Loucy (cell line): ENCODE measurements at regions not wholly inside any gene's neighbourhood (a gene's known extent, or its start where the extent isn't known, plus 50 kb on each side); places are given as distances from the start of the nearest gene placed in this dataset.

Experiments
- H2AFZ ChIP-seq: fragments of 200-600 bp; sonication (generic); 2 replicates; pipeline ENCODE4 v1.6.0; 2016; ENCODE audit warnings: antibody characterized with exemption, mild to moderate bottlenecking, low read length, moderate library complexity
- H3F3A ChIP-seq: fragments of 200-600 bp; 2 replicates; pipeline ENCODE4 v1.6.0; 2016; ENCODE audit warnings: antibody characterized with exemption, low read depth, mild to moderate bottlenecking
- H3K27me3 ChIP-seq: fragments of 200-600 bp; sonication (generic); 2 replicates; pipeline ENCODE4 v1.6.1; 2014; ENCODE audit warnings: low read length, mild to moderate bottlenecking; ENCODE audit not compliant: insufficient read depth, poor library complexity, severe bottlenecking
- H3K36me3 ChIP-seq: fragments of 200-600 bp; sonication (generic); 2 replicates; pipeline ENCODE4 v1.6.1; 2016; ENCODE audit warnings: low read length; ENCODE audit not compliant: insufficient read depth
- H3K4me1 ChIP-seq: fragments of 200-600 bp; sonication (generic); 2 replicates; pipeline ENCODE4 v1.5.1; 2014; ENCODE audit warnings: low read length, mild to moderate bottlenecking; ENCODE audit not compliant: insufficient read depth, poor library complexity, severe bottlenecking
- H3K4me2 ChIP-seq: fragments of 200-600 bp; sonication (generic); 2 replicates; pipeline ENCODE4 v1.6.0; 2014; ENCODE audit warnings: antibody characterized with exemption, low read length, low read depth, mild to moderate bottlenecking; ENCODE audit not compliant: poor library complexity, severe bottlenecking
- H3K4me3 ChIP-seq: fragments of 200-600 bp; sonication (generic); 2 replicates; pipeline ENCODE4 v1.5.1; 2014; ENCODE audit warnings: low read length, mild to moderate bottlenecking, mixed read lengths; ENCODE audit not compliant: poor library complexity, severe bottlenecking
- H3K79me2 ChIP-seq: fragments of 200-600 bp; sonication (generic); 2 replicates; pipeline ENCODE4 v1.6.1; 2014; ENCODE audit warnings: low read length; ENCODE audit not compliant: insufficient read depth
- H3K9ac ChIP-seq: fragments of 200-600 bp; sonication (generic); 2 replicates; pipeline ENCODE4 v1.6.0; 2014; ENCODE audit warnings: mild to moderate bottlenecking, low read depth, low read length, moderate library complexity; ENCODE audit not compliant: poor library complexity, severe bottlenecking
- H3K9me2 ChIP-seq: fragments of 200-600 bp; sonication (generic); replicated peaks from 2 replicates; pipeline ENCODE4 v1.6.1; 2016; ENCODE audit warnings: low read depth, low read length, mixed read lengths
- H3K9me3 ChIP-seq: fragments of 200-600 bp; sonication (generic); 2 replicates; pipeline ENCODE4 v1.6.1; 2014; ENCODE audit warnings: mild to moderate bottlenecking, antibody characterized with exemption, low read length, low read depth; ENCODE audit not compliant: insufficient read depth
- H4K20me1 ChIP-seq: fragments of 200-600 bp; sonication (generic); 2 replicates; pipeline ENCODE4 v1.6.0; 2014; ENCODE audit warnings: antibody characterized with exemption, low read length, mild to moderate bottlenecking; ENCODE audit not compliant: insufficient read depth, poor library complexity, severe bottlenecking
- EZH2phosphoT487 ChIP-seq: fragments of 200-600 bp; IDR thresholded peaks from 2 replicates; pipeline ENCODE4 v1.6.1; 2018; ENCODE audit warnings: antibody characterized with exemption, mild to moderate bottlenecking, moderate library complexity, borderline replicate concordance
- TF ChIP-seq, protein P1 (sequence below): fragments of 200-600 bp; sonication (generic); conservative IDR thresholded peaks from 2 replicates; pipeline ENCODE4 v1.5.1; 2014; ENCODE audit warnings: mild to moderate bottlenecking, antibody characterized with exemption, low read length

DNA sequence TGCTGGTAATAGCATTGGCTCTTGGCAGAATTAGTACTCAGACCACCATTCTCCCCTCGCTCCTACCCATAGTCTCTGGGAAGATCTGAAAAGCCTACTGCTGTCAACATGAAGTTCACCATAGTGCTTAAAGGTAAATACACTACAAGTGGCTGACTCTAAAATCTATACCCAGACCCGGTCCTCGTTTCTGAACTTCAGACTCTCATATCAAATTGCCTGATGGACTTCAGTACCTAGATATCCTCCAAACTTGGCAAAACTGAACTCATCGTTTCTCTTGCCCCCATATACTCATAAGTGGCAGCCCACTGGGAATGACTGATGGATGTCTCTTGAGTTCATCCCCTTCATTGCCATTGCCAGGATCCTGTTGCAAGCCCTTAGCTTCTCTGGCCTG, 67.3 kb downstream of the VCPKMT start:
- Histone ChIP-seq H3K36me3 (no peaks in the 10 kb centered on the region), H3K9me2 (no peaks in the 10 kb centered on the region), H4K20me1 (no peaks in the 10 kb centered on the region), H3K4me1 (peaks cover 28% of the 10 kb centered on the region), H3K4me3 (no peak overlapping the region), H3K79me2 (no peaks in the 10 kb centered on the region), H2AFZ (no peak overlapping the region), H3K9ac (no peak overlapping the region), H3K9me3 (no peaks in the 10 kb centered on the region), H3F3A (no peaks in the 10 kb centered on the region; the same call in 1 of the 2 replicates), H3K4me2 (no peak overlapping the region), H3K27me3 (no peaks in the 10 kb centered on the region)
- no peak for TF ChIP-seq EZH2phosphoT487
- TF ChIP-seq, protein P1, sequence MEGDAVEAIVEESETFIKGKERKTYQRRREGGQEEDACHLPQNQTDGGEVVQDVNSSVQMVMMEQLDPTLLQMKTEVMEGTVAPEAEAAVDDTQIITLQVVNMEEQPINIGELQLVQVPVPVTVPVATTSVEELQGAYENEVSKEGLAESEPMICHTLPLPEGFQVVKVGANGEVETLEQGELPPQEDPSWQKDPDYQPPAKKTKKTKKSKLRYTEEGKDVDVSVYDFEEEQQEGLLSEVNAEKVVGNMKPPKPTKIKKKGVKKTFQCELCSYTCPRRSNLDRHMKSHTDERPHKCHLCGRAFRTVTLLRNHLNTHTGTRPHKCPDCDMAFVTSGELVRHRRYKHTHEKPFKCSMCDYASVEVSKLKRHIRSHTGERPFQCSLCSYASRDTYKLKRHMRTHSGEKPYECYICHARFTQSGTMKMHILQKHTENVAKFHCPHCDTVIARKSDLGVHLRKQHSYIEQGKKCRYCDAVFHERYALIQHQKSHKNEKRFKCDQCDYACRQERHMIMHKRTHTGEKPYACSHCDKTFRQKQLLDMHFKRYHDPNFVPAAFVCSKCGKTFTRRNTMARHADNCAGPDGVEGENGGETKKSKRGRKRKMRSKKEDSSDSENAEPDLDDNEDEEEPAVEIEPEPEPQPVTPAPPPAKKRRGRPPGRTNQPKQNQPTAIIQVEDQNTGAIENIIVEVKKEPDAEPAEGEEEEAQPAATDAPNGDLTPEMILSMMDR: no peak

DNA sequence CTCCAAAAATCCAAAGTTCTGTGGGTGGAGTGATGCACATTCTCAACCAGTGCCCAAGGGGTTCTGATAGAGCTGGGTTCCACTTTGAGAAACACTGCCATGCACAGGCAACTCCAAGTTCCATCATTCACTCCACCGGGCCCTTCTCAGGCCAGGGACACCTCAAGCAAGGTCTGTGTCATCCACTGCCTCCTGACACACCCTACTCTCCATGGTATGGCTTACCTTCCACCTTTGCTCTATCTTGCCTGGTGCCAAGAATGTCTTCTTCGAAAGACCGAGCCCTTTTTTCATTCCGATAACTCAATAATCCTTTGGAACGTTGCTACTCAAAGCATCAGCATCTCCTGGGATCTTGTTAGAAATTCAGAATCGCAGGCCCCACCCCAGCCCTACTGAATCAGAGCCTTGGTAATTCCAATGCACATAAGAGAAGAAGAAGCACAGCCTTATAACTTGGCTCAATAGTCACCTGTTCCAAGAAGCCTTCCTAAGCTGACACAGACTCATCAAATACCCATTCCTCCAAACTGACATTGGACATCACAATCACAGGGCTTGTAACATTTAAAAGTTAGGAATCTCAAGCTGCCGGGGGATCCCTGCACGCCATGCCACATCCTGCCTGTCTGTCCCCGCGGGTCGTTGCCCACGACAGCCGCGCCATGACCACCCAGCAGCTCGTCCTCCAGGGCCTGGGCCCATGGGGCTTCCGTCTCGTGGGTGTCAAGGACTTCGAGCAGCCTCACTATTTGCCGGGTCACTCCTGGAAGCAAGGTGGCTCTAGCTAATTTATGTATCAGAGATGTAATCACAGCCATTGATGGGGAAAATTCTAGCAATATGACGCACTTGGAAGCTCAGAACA, 66.4 kb downstream of the VCPKMT start:
- no peaks in the 10 kb centered on the region for H3K9me2 ChIP-seq
- H3K4me2 ChIP-seq: no peak overlapping the region
- peaks cover 20% of the 10 kb centered on the region for H3K4me1 ChIP-seq
- TF ChIP-seq, protein P1: no peak
- TF ChIP-seq EZH2phosphoT487: no peak
- no peaks in the 10 kb centered on the region for H3K27me3 ChIP-seq
- H3K79me2 ChIP-seq: no peaks in the 10 kb centered on the region
- H3K4me3 ChIP-seq: no peak overlapping the region
- H3K9ac ChIP-seq: no peak overlapping the region
- no peaks in the 10 kb centered on the region for H3F3A ChIP-seq
- H2AFZ ChIP-seq: no peak overlapping the region
- no peaks in the 10 kb centered on the region for H4K20me1 ChIP-seq
- no peaks in the 10 kb centered on the region for H3K9me3 ChIP-seq
- no peaks in the 10 kb centered on the region for H3K36me3 ChIP-seq

DNA sequence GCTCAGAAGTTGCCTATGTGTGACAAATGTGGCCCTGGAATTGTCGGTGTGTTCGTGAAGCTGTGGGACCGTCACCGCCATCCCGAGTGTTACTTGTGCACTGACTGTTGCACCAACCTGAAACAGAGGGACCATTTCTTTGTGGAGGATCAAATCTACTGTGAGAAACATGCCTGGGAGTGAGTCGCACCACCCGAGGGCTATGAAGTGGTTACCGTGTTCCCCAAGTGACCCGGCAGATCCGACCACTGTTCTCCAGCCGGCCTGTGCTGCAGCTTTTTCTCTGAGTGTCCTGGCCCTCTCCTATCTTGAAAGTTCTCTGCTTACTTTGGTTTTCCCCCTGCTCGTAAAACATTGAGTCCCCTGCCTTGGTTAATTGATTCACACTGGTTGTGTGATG, 65.3 kb downstream of the VCPKMT start:
- no peaks in the 10 kb centered on the region for H3K9me3 ChIP-seq
- H3K79me2 ChIP-seq: no peaks in the 10 kb centered on the region
- no peaks in the 10 kb centered on the region for H3K27me3 ChIP-seq
- H4K20me1 ChIP-seq: no peaks in the 10 kb centered on the region
- no peaks in the 10 kb centered on the region for H3K9me2 ChIP-seq
- no peak overlapping the region for H3K9ac ChIP-seq
- no peak overlapping the region for H3K4me3 ChIP-seq
- H3F3A ChIP-seq: no peaks in the 10 kb centered on the region
- H3K4me1 ChIP-seq: peaks cover 8% of the 10 kb centered on the region
- no peak overlapping the region for H2AFZ ChIP-seq
- H3K4me2 ChIP-seq: no peak overlapping the region
- TF ChIP-seq EZH2phosphoT487: no peak
- TF ChIP-seq, protein P1: no peak
- H3K36me3 ChIP-seq: no peaks in the 10 kb centered on the region
